ENCODE measurements at regions not wholly inside any gene's neighbourhood (a gene's known extent, or its start where the extent isn't known, plus 50 kb on each side); places are given as distances from the start of the nearest gene placed in this dataset.
"Not testable (repeated sequence)": the region's sequence is repeated elsewhere in the genome, so short reads cannot be mapped to it uniquely, and the experiment has no call there.

DNA sequence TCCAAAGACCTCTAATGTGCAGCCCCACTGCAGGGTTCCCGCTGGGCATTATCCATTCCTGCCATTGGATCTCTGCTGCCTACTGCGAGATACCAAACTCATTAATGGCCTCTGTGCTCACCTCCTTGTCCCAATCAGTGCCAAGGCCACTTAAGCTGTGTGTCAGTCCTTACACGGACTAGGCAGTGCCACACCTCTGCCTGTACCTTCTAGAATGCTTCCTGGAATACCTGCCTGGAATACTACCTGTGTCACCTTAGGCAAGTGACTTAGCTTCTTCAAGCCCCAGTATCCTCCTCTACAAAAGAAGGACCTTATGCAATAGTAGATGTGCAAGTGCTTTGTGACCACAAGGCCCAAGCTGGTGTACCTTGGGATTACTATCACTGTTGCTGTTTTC is 100.1 kb downstream of the FOXD2 start:
- peaks cover 0 to 4% of the 10 kb centered on the region in 2 experiments for H3K4me1 ChIP-seq (ENCODE audit: control insufficient read depth in 1 of 2, extremely low read depth in 1 of 2, insufficient read depth in 2 of 2, low read length in 2 of 2)
- H3K4me3 ChIP-seq (ENCODE audit: control insufficient read depth in 1 of 2, extremely low read depth in 1 of 2, low read length in 1 of 2): no peak overlapping the region
- Mint-ChIP-seq H3K9me3 (peaks cover 0 to 6% (median 5%) of the 10 kb centered on the region in 3 donors), H3K36me3 (no peaks in the 10 kb centered on the region), H3K27ac (no peak overlapping the region), H3K4me3 (no peak overlapping the region), H3K27me3 (peaks cover 50 to 53% of the 10 kb centered on the region in 2 donors), H3K4me1 (peaks cover 10 to 19% (median 12%) of the 10 kb centered on the region in 3 donors)
- ChIA-PET CTCF (no interaction called here), POLR2A (interaction anchor here in 1 of 2 donors (0.5 kb wide), 1 partner anchor 21 kb away, joined by 4 read pairs; no protein-coding TSS in a partner anchor)
- DNase-seq: no peak
- H3K27ac ChIP-seq (ENCODE audit: low read length): no peak overlapping the region
- peaks cover 2 to 40% of the 10 kb centered on the region in 2 experiments for H3K27me3 ChIP-seq (replicated peaks in 1 of 2; ENCODE audit: control insufficient read depth in 2 of 2, extremely low read depth in 1 of 2, insufficient read depth in 2 of 2, low read length in 1 of 2)
- no peak for ATAC-seq (replicated peaks in 1 of 4)
- no peaks in the 10 kb centered on the region for H3K36me3 ChIP-seq (ENCODE audit: control insufficient read depth in 2 of 2, extremely low read depth in 1 of 2, insufficient read depth in 1 of 2, low read length in 1 of 2)
- no peaks in the 10 kb centered on the region for H3K9me3 ChIP-seq
- 56% methylated on average over 3 of the region's 3 CpGs for WGBS (ENCODE audit: insufficient coverage)

- CTCF ChIA-PET; H3K4me3 ChIP-seq (ENCODE audit: control insufficient read depth in 1 of 2, extremely low read depth in 1 of 2, low read length in 1 of 2); H3K4me3 Mint-ChIP-seq; H3K9me3 ChIP-seq; H3K4me1 ChIP-seq (ENCODE audit: control insufficient read depth in 1 of 2, extremely low read depth in 1 of 2, insufficient read depth in 2 of 2, low read length in 2 of 2); H3K27ac ChIP-seq (ENCODE audit: low read length); DNase-seq; H3K36me3 ChIP-seq (ENCODE audit: control insufficient read depth in 2 of 2, extremely low read depth in 1 of 2, insufficient read depth in 1 of 2, low read length in 1 of 2); H3K27ac Mint-ChIP-seq; ATAC-seq (replicated peaks in 1 of 4); H3K9me3 Mint-ChIP-seq; H3K36me3 Mint-ChIP-seq: not testable (repeated sequence)
- no CpG with 5 or more reads among the region's 2 CpGs for WGBS (ENCODE audit: insufficient coverage)
- POLR2A ChIA-PET: interaction anchor here in 1 of 2 donors (0.5 kb wide), 1 partner anchor 21 kb away, joined by 4 read pairs; no protein-coding TSS in a partner anchor
- H3K27me3 ChIP-seq (replicated peaks in 1 of 2; ENCODE audit: control insufficient read depth in 2 of 2, extremely low read depth in 1 of 2, insufficient read depth in 2 of 2, low read length in 1 of 2): peaks cover 2 to 35% of the 10 kb centered on the region in 2 experiments
- peaks cover 48 to 53% of the 10 kb centered on the region in 2 donors for H3K27me3 Mint-ChIP-seq
- peaks cover 8 to 13% (median 12%) of the 10 kb centered on the region in 3 donors for H3K4me1 Mint-ChIP-seq
These were observed 100.7 kb downstream of the FOXD2 start for GRCh38 chr1:47538530-47538929.

DNA sequence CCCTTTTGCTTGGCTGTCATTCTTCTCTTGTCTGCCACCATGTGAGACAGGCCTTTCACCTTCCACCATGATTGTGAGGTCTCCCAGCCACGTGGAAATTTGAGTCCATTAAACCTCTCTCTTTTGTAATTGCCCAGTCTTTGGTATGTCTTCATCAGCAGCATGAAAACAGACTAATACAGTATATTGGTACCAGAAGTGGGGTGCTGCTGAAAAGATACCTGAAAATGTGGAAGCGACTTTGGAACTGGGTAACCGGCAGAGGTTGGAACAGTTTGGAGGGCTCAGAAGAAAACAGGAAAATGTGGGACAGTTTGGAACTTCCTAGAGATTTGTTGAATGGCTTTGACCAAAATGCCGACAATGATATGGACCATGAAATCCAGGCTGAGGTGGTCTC is 103.9 kb downstream of the FOXD2 start:
- DNase-seq, POLR2A ChIA-PET: not testable (repeated sequence)

GRCh38 chr1:47543089-47543488 is 105.2 kb downstream of the FOXD2 start:
- H3K9me3 ChIP-seq; H3K4me3 Mint-ChIP-seq; CTCF ChIA-PET; H3K36me3 ChIP-seq (ENCODE audit: control insufficient read depth in 2 of 2, extremely low read depth in 1 of 2, insufficient read depth in 1 of 2, low read length in 1 of 2); H3K27ac ChIP-seq (ENCODE audit: low read length); ATAC-seq (replicated peaks in 1 of 4); H3K9me3 Mint-ChIP-seq; H3K4me1 Mint-ChIP-seq; H3K4me1 ChIP-seq (ENCODE audit: control insufficient read depth in 1 of 2, extremely low read depth in 1 of 2, insufficient read depth in 2 of 2, low read length in 2 of 2); H3K36me3 Mint-ChIP-seq; DNase-seq; H3K27ac Mint-ChIP-seq; H3K4me3 ChIP-seq (ENCODE audit: control insufficient read depth in 1 of 2, extremely low read depth in 1 of 2, low read length in 1 of 2); POLR2A ChIA-PET: not testable (repeated sequence)
- WGBS (ENCODE audit: insufficient coverage): 100% methylated on average over 1 of the region's 1 CpG
- peaks cover 0 to 16% of the 10 kb centered on the region in 2 experiments for H3K27me3 ChIP-seq (replicated peaks in 1 of 2; ENCODE audit: control insufficient read depth in 2 of 2, extremely low read depth in 1 of 2, insufficient read depth in 2 of 2, low read length in 1 of 2)
- peaks cover 21 to 46% of the 10 kb centered on the region in 2 donors for H3K27me3 Mint-ChIP-seq

More for the DNA sequence above, 103.9 kb downstream of the FOXD2 start:
- H3K36me3 Mint-ChIP-seq; H3K36me3 ChIP-seq (ENCODE audit: control insufficient read depth in 2 of 2, extremely low read depth in 1 of 2, insufficient read depth in 1 of 2, low read length in 1 of 2); H3K27ac ChIP-seq (ENCODE audit: low read length); H3K4me1 Mint-ChIP-seq; H3K9me3 ChIP-seq; ATAC-seq (replicated peaks in 1 of 4); H3K4me1 ChIP-seq (ENCODE audit: control insufficient read depth in 1 of 2, extremely low read depth in 1 of 2, insufficient read depth in 2 of 2, low read length in 2 of 2); H3K4me3 ChIP-seq (ENCODE audit: control insufficient read depth in 1 of 2, extremely low read depth in 1 of 2, low read length in 1 of 2); H3K27ac Mint-ChIP-seq; CTCF ChIA-PET; H3K9me3 Mint-ChIP-seq; H3K4me3 Mint-ChIP-seq: not testable (repeated sequence)
- H3K27me3 Mint-ChIP-seq: peaks cover 25 to 46% of the 10 kb centered on the region in 2 donors
- peaks cover 0 to 21% of the 10 kb centered on the region in 2 experiments for H3K27me3 ChIP-seq (replicated peaks in 1 of 2; ENCODE audit: control insufficient read depth in 2 of 2, extremely low read depth in 1 of 2, insufficient read depth in 2 of 2, low read length in 1 of 2)
- WGBS (ENCODE audit: insufficient coverage): 96% methylated on average over 3 of the region's 4 CpGs

DNA sequence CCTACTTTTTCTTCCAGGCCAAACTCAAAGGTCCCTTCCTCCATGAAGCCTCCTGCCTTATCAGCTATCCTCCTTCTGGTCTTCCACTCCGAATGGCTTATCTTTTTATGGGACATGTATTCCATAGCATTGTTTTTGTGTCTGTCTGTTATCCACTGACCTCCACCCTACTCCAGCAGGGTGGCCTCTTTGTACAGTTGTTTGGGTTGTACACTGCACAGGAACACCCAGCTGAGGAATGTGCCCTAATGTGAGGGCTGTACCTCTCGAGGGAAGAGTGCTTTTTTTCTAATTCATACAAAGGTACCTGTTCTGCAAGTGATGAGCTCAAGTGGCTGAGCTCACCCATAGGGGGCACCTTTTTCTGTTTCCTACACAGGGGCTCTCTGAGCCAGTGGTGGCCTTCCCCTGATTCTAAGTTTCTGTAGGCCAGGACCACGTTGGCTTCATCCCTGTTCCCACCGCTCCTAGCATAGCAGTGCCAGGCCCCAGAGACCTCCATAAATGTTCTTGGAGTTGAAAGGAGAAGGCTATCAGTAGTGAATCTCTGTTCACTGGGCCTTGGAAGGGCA is 108.2 kb downstream of the FOXD2 start:
- WGBS (ENCODE audit: insufficient coverage): no CpG with 5 or more reads among the region's 4 CpGs
- no peak overlapping the region for H3K27ac ChIP-seq (ENCODE audit: low read length)
- no peaks in the 10 kb centered on the region for H3K4me1 ChIP-seq (ENCODE audit: control insufficient read depth in 1 of 2, extremely low read depth in 1 of 2, insufficient read depth in 2 of 2, low read length in 2 of 2)
- H3K9me3 ChIP-seq: no peaks in the 10 kb centered on the region
- Mint-ChIP-seq H3K36me3 (no peaks in the 10 kb centered on the region), H3K27ac (no peak overlapping the region), H3K4me1 (no peaks in the 10 kb centered on the region), H3K9me3 (peaks cover 0 to 6% (median 5%) of the 10 kb centered on the region in 3 donors), H3K4me3 (no peak overlapping the region), H3K27me3 (peaks cover 12 to 42% of the 10 kb centered on the region in 2 donors)
- POLR2A ChIA-PET: no interaction called here
- ATAC-seq (replicated peaks in 1 of 4) (no peak), DNase-seq (no peak)
- no peaks in the 10 kb centered on the region for H3K36me3 ChIP-seq (ENCODE audit: control insufficient read depth in 2 of 2, extremely low read depth in 1 of 2, insufficient read depth in 1 of 2, low read length in 1 of 2)
- CTCF ChIA-PET: no interaction called here
- peaks cover 0 to 17% of the 10 kb centered on the region in 2 experiments for H3K27me3 ChIP-seq (replicated peaks in 1 of 2; ENCODE audit: control insufficient read depth in 2 of 2, extremely low read depth in 1 of 2, insufficient read depth in 2 of 2, low read length in 1 of 2)
- no peak overlapping the region for H3K4me3 ChIP-seq (ENCODE audit: control insufficient read depth in 1 of 2, extremely low read depth in 1 of 2, low read length in 1 of 2)

- no peaks in the 10 kb centered on the region for H3K4me1 ChIP-seq (ENCODE audit: control insufficient read depth in 1 of 2, extremely low read depth in 1 of 2, insufficient read depth in 2 of 2, low read length in 2 of 2)
- Mint-ChIP-seq H3K36me3 (no peaks in the 10 kb centered on the region), H3K4me3 (no peak overlapping the region), H3K27ac (no peak overlapping the region), H3K4me1 (no peaks in the 10 kb centered on the region), H3K9me3 (no peaks in the 10 kb centered on the region), H3K27me3 (peaks cover 15 to 35% of the 10 kb centered on the region in 2 donors)
- ChIA-PET POLR2A (no interaction called here), CTCF (interaction anchor here in 1 of 2 donors (0.6 kb wide), 1 partner anchor 1686 kb away, joined by 3 read pairs; no protein-coding TSS in a partner anchor)
- H3K27ac ChIP-seq (ENCODE audit: low read length): no peak overlapping the region
- peaks cover 0 to 24% of the 10 kb centered on the region in 2 experiments for H3K27me3 ChIP-seq (replicated peaks in 1 of 2; ENCODE audit: control insufficient read depth in 2 of 2, extremely low read depth in 1 of 2, insufficient read depth in 2 of 2, low read length in 1 of 2)
- no peak for DNase-seq
- no peaks in the 10 kb centered on the region for H3K36me3 ChIP-seq (ENCODE audit: control insufficient read depth in 2 of 2, extremely low read depth in 1 of 2, insufficient read depth in 1 of 2, low read length in 1 of 2)
- no peak overlapping the region for H3K4me3 ChIP-seq (ENCODE audit: control insufficient read depth in 1 of 2, extremely low read depth in 1 of 2, low read length in 1 of 2)
- no peak for ATAC-seq (replicated peaks in 1 of 4)
- 69% methylated on average over 2 of the region's 11 CpGs for WGBS (ENCODE audit: insufficient coverage)
- no peaks in the 10 kb centered on the region for H3K9me3 ChIP-seq
These were observed 110.1 kb downstream of the FOXD2 start for GRCh38 chr1:47547753-47548573.
